MG63 (cell line): ENCODE measurements at regions not wholly inside any gene's neighbourhood (a gene's known extent, or its start where the extent isn't known, plus 50 kb on each side); places are given as distances from the start of the nearest gene placed in this dataset.

Experiments
- DNase-seq: peaks from one replicate; pipeline ENCODE4 v3.0.0-alpha.2; 2020
- H3K27me3 ChIP-seq: fragments of 250-450 bp; sonication (Bioruptor Pico); 2 replicates; pipeline ENCODE4 v1.5.1; 2020; ENCODE audit warnings: mild to moderate bottlenecking, moderate library complexity
- H3K36me3 ChIP-seq: fragments of 250-450 bp; sonication (Bioruptor Pico); 2 replicates; pipeline ENCODE4 v1.5.1; 2020; ENCODE audit warnings: mild to moderate bottlenecking, moderate library complexity
- H3K4me3 ChIP-seq: fragments of 250-450 bp; sonication (Bioruptor Pico); 2 replicates; pipeline ENCODE4 v1.5.1; 2020; ENCODE audit warnings: mild to moderate bottlenecking, moderate library complexity
- H3K9me3 ChIP-seq: fragments of 250-450 bp; sonication (Bioruptor Pico); 2 replicates; pipeline ENCODE4 v1.5.1; 2020; ENCODE audit warnings: mild to moderate bottlenecking, moderate library complexity

GRCh38 chr14:65278589-65278988 is 133.9 kb upstream of the FUT8 start:
- DNase-seq: no peak
- Histone ChIP-seq H3K9me3 (no peaks in the 10 kb centered on the region), H3K36me3 (no peaks in the 10 kb centered on the region), H3K4me3 (no peak overlapping the region), H3K27me3 (no peaks in the 10 kb centered on the region)

GRCh38 chr14:65279510-65279909 is 133.0 kb upstream of the FUT8 start:
- Histone ChIP-seq H3K4me3 (no peak overlapping the region), H3K27me3 (no peaks in the 10 kb centered on the region), H3K9me3 (no peaks in the 10 kb centered on the region), H3K36me3 (no peaks in the 10 kb centered on the region)
- DNase-seq: no peak

GRCh38 chr14:65279958-65280357 is 132.6 kb upstream of the FUT8 start:
- no peak overlapping the region for H3K4me3 ChIP-seq
- DNase-seq: no peak
- H3K9me3 ChIP-seq: no peaks in the 10 kb centered on the region
- no peaks in the 10 kb centered on the region for H3K27me3 ChIP-seq
- no peaks in the 10 kb centered on the region for H3K36me3 ChIP-seq

- Histone ChIP-seq H3K27me3 (no peaks in the 10 kb centered on the region), H3K4me3 (no peak overlapping the region), H3K9me3 (no peaks in the 10 kb centered on the region), H3K36me3 (no peaks in the 10 kb centered on the region)
- no peak for DNase-seq
Measured at GRCh38 chr14:65280653-65281052, 131.9 kb upstream of the FUT8 start.

GRCh38 chr14:65281991-65282895 is 130.3 kb upstream of the FUT8 start:
- H3K27me3 ChIP-seq: no peaks in the 10 kb centered on the region
- no peak overlapping the region for H3K4me3 ChIP-seq
- H3K36me3 ChIP-seq: no peaks in the 10 kb centered on the region
- DNase-seq: no peak
- H3K9me3 ChIP-seq: no peaks in the 10 kb centered on the region

- Histone ChIP-seq H3K9me3 (no peaks in the 10 kb centered on the region), H3K36me3 (no peaks in the 10 kb centered on the region), H3K4me3 (no peak overlapping the region), H3K27me3 (no peaks in the 10 kb centered on the region)
- DNase-seq: no peak
Measured at GRCh38 chr14:65282896-65283253, 129.7 kb upstream of the FUT8 start.

- DNase-seq: no peak
- Histone ChIP-seq H3K27me3 (no peaks in the 10 kb centered on the region), H3K4me3 (no peak overlapping the region), H3K9me3 (no peaks in the 10 kb centered on the region), H3K36me3 (no peaks in the 10 kb centered on the region)
Measured at GRCh38 chr14:65286443-65286842, 126.1 kb upstream of the FUT8 start.

GRCh38 chr14:65287264-65288131 is 125.0 kb upstream of the FUT8 start:
- Histone ChIP-seq H3K9me3 (no peaks in the 10 kb centered on the region), H3K36me3 (no peaks in the 10 kb centered on the region), H3K27me3 (no peaks in the 10 kb centered on the region), H3K4me3 (no peak overlapping the region)
- DNase-seq: no peak

- Histone ChIP-seq H3K9me3 (no peaks in the 10 kb centered on the region), H3K36me3 (no peaks in the 10 kb centered on the region), H3K4me3 (no peak overlapping the region), H3K27me3 (no peaks in the 10 kb centered on the region)
- DNase-seq: no peak
Measured at GRCh38 chr14:65290830-65291229, 121.7 kb upstream of the FUT8 start.

- no peak for DNase-seq
- no peaks in the 10 kb centered on the region for H3K27me3 ChIP-seq
- H3K36me3 ChIP-seq: no peaks in the 10 kb centered on the region
Measured at GRCh38 chr14:65291531-65291930, 121.0 kb upstream of the FUT8 start.

GRCh38 chr14:65294816-65295215 is 117.7 kb upstream of the FUT8 start:
- no peak overlapping the region for H3K4me3 ChIP-seq
- H3K9me3 ChIP-seq: no peaks in the 10 kb centered on the region
- no peaks in the 10 kb centered on the region for H3K36me3 ChIP-seq
- DNase-seq: no peak
- no peaks in the 10 kb centered on the region for H3K27me3 ChIP-seq

More at GRCh38 chr14:65291531-65291930, 121.0 kb upstream of the FUT8 start:
- H3K9me3 ChIP-seq: no peaks in the 10 kb centered on the region
- H3K4me3 ChIP-seq: no peak overlapping the region

- Histone ChIP-seq H3K36me3 (no peaks in the 10 kb centered on the region), H3K9me3 (no peaks in the 10 kb centered on the region), H3K4me3 (no peak overlapping the region), H3K27me3 (no peaks in the 10 kb centered on the region)
- DNase-seq: no peak
Measured at GRCh38 chr14:65296402-65296801, 116.1 kb upstream of the FUT8 start.

- Histone ChIP-seq H3K4me3 (no peak overlapping the region), H3K27me3 (no peaks in the 10 kb centered on the region), H3K9me3 (no peaks in the 10 kb centered on the region), H3K36me3 (no peaks in the 10 kb centered on the region)
- DNase-seq: no peak
Measured at GRCh38 chr14:65296876-65297275, 115.7 kb upstream of the FUT8 start.

- DNase-seq: no peak
Measured at GRCh38 chr14:65297744-65298143, 114.8 kb upstream of the FUT8 start.

GRCh38 chr14:65299826-65300225 is 112.7 kb upstream of the FUT8 start:
- DNase-seq: no peak
- Histone ChIP-seq H3K4me3 (no peak overlapping the region), H3K36me3 (no peaks in the 10 kb centered on the region), H3K27me3 (no peaks in the 10 kb centered on the region), H3K9me3 (no peaks in the 10 kb centered on the region)

More at GRCh38 chr14:65297744-65298143, 114.8 kb upstream of the FUT8 start:
- Histone ChIP-seq H3K4me3 (no peak overlapping the region), H3K36me3 (no peaks in the 10 kb centered on the region), H3K27me3 (no peaks in the 10 kb centered on the region), H3K9me3 (no peaks in the 10 kb centered on the region)

GRCh38 chr14:65301862-65302539 is 110.5 kb upstream of the FUT8 start:
- Histone ChIP-seq H3K27me3 (no peaks in the 10 kb centered on the region), H3K4me3 (no peak overlapping the region), H3K36me3 (no peaks in the 10 kb centered on the region)

GRCh38 chr14:65302571-65303189 is 109.8 kb upstream of the FUT8 start:
- Histone ChIP-seq H3K9me3 (no peaks in the 10 kb centered on the region), H3K27me3 (no peaks in the 10 kb centered on the region), H3K4me3 (no peak overlapping the region), H3K36me3 (no peaks in the 10 kb centered on the region)
- DNase-seq: no peak

More at GRCh38 chr14:65301862-65302539, 110.5 kb upstream of the FUT8 start:
- DNase-seq: no peak
- H3K9me3 ChIP-seq: no peaks in the 10 kb centered on the region
